IPS-15b (cell line): ENCODE measurements at regions not wholly inside any gene's neighbourhood (a gene's known extent, or its start where the extent isn't known, plus 50 kb on each side); places are given as distances from the start of the nearest gene placed in this dataset.

Source experiments
- H3K27me3 ChIP-seq: one replicate; pipeline ENCODE4 v1.6.1; 2013; ENCODE audit warnings: low read length; ENCODE audit not compliant: control insufficient read depth, insufficient read depth
- H3K36me3 ChIP-seq: one replicate; pipeline ENCODE4 v1.6.1; 2013; ENCODE audit warnings: low read length; ENCODE audit not compliant: control insufficient read depth, insufficient read depth
- H3K4me1 ChIP-seq: one replicate; pipeline ENCODE4 v1.6.1; 2013; ENCODE audit warnings: mild to moderate bottlenecking, low read length; ENCODE audit not compliant: control insufficient read depth, insufficient read depth
- H3K4me3 ChIP-seq: one replicate; pipeline ENCODE4 v1.5.1; 2013; ENCODE audit warnings: low read depth, low read length
- H3K9ac ChIP-seq: one replicate; pipeline ENCODE4 v1.6.1; 2013; ENCODE audit warnings: low read depth, mild to moderate bottlenecking, low read length
- H3K9me3 ChIP-seq: one replicate; pipeline ENCODE4 v1.6.1; 2013; ENCODE audit warnings: mild to moderate bottlenecking, low read length; ENCODE audit not compliant: control insufficient read depth, insufficient read depth

DNA sequence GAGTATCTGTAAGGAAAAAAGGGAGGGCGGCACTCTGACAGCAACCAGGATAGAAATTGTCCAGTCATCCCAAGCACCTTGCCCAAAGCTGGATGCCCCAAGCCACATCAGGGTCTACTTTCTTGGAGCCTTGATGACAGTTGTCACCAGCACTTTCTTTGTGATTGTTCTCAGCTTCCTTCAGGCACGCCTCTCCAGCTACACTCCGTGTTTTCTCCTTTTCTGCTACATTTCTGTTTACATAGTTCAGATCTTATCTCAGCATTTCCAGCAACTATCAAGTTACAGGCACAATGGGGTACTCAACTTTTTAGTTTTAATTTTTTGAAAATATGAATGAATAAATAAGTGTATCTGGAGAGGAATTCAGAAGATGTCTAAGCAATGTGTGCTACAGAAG, 115.3 kb upstream of the CELF4 start:
- no peaks in the 10 kb centered on the region for H3K9me3 ChIP-seq
- H3K27me3 ChIP-seq: no peaks in the 10 kb centered on the region
- H3K9ac ChIP-seq: no peak overlapping the region
- no peaks in the 10 kb centered on the region for H3K36me3 ChIP-seq
- H3K4me3 ChIP-seq: no peak overlapping the region
- peaks cover 3% of the 10 kb centered on the region for H3K4me1 ChIP-seq

DNA sequence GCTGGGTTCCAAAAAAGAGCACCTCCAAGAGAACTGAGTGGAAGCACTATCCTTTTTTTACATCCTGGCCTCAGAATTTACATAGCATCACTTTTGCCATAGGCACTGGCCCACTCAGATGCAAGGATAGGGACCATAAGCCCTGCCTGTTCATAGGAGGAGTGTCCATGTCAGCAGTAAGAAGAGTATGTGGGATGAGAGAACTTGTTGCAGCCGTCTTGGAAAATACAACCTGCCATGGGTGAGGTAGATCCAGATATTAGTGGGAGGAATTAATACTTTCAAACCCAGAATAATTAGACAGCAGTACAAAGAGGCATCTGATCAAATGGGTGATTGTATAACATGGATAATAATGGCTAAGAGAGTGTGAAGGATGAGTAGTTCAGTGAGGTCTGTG, 110.7 kb upstream of the CELF4 start:
- Histone ChIP-seq H3K4me1 (no peaks in the 10 kb centered on the region), H3K9ac (no peak overlapping the region), H3K9me3 (no peaks in the 10 kb centered on the region), H3K36me3 (no peaks in the 10 kb centered on the region), H3K27me3 (no peaks in the 10 kb centered on the region), H3K4me3 (no peak overlapping the region)

DNA sequence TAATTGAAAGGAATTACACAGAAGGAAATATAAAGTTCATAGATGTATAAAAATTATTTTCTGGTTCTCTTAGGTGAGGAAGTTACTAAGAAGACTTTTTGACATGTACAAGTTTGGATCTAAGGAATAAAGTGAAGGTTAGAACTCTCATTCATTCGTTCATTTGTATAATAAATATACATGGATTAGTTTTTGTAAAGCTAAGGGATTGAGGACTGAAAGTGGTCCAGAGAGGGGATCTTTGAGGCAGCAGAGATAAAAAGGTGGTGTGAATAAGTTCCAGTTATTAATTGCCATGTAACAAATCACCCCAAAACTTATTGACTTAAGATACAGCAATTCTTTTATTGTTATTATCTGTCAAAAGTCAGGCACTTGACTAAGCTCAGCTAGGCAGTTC, 110.1 kb upstream of the CELF4 start:
- Histone ChIP-seq H3K9ac (no peak overlapping the region), H3K4me1 (no peaks in the 10 kb centered on the region), H3K9me3 (no peaks in the 10 kb centered on the region), H3K4me3 (no peak overlapping the region), H3K36me3 (no peaks in the 10 kb centered on the region), H3K27me3 (no peaks in the 10 kb centered on the region)

DNA sequence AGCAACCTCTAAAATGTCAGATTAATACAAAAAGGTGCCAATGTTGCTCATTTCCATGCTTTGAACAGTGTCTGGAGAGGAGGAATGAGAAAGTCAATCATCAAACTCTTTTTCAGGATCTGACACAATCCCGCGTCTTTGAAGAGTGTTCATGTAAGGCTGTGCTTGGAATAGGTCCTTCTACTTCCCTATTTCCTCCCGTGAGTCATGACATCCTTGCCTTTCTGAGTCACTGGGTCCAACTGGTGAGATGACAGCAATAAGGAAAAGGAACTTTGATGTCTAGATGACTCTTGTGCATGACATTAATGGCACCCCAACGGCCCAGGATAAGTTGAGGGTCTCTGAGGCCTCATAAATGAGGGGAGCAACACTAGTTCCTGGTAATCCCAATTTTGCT, 109.0 kb upstream of the CELF4 start:
- Histone ChIP-seq H3K9ac (no peak overlapping the region), H3K4me1 (no peaks in the 10 kb centered on the region), H3K9me3 (no peaks in the 10 kb centered on the region), H3K36me3 (no peaks in the 10 kb centered on the region), H3K4me3 (no peak overlapping the region), H3K27me3 (no peaks in the 10 kb centered on the region)

DNA sequence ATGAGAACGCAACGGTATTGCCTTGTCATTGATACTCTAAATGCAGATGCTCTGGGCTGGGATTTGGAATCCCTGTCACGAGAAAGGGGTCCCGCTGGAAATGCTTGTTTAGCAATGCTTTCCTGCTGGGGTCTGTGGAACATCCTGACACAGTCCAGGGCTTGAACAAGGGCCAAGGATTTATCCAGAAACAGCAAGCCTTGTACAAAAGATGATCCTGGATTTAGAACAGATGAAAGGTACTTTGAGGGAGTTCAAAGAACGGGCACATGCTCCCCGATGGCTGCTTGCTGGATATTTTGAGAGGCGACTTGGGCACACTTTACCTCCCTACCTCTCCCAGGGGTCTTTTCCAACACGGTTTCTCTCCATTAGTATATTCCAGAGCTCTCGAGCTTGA, 108.1 kb upstream of the CELF4 start:
- Histone ChIP-seq H3K9ac (no peak overlapping the region), H3K9me3 (no peaks in the 10 kb centered on the region), H3K27me3 (no peaks in the 10 kb centered on the region)

DNA sequence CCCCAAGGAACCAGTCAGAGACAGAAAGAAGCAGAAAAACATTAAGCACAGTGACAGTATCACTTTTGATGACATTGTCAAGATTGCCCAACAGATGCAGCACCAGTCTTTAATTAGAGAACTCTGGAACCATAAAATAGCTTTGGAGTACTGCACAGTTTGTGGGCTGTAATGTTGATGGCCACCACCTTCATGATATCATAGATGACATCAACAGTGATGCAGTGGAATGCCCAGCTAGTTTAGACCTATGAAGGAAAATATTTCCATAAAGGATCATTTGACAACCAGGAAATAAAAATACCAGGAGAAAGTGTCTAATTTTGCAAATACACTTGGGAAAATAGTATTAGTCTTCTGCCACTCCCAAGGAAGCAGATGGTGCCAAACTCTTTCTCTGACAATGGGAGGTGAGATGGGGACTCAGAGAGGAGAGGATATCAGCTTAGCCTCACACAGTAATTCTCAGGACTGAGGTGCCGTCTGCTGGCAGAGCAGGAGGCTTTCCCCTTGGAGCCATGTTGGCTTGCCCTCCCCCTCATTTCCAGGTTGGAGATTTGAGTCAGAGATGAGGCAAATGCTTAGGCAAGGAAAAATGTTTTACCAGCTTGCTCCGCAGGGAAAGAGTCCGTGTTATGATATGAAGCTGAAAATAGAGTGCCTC, 107.5 kb upstream of the CELF4 start:
- no peaks in the 10 kb centered on the region for H3K9me3 ChIP-seq
- no peaks in the 10 kb centered on the region for H3K36me3 ChIP-seq
- H3K4me1 ChIP-seq: peaks cover 5% of the 10 kb centered on the region
- H3K4me3 ChIP-seq: no peak overlapping the region
- no peaks in the 10 kb centered on the region for H3K27me3 ChIP-seq
- H3K9ac ChIP-seq: no peak overlapping the region

More for the DNA sequence above, 108.1 kb upstream of the CELF4 start:
- H3K4me1 ChIP-seq: peaks cover under 1% of the 10 kb centered on the region
- H3K36me3 ChIP-seq: no peaks in the 10 kb centered on the region
- H3K4me3 ChIP-seq: no peak overlapping the region

DNA sequence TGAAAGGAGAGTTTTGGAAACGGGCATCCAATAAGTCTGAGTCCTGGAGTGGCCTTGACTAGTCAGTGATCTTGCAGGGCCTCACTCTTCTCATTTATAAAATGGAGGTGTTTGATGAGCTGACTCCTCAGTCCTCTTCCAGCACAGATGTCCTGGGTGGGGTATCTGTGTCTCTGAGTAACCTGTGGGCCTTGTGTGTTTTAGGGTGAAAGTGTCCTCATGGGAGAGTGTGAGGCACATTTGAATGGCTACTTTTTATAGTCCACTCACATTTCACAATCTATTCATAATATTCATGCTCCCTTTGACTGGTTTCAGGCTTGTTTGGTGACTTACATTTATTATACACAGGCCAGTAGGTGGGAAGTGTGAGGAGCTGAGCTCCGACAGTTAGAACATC, 106.4 kb upstream of the CELF4 start:
- H3K4me3 ChIP-seq: no peak overlapping the region
- no peaks in the 10 kb centered on the region for H3K9me3 ChIP-seq
- H3K9ac ChIP-seq: no peak overlapping the region
- peaks cover 5% of the 10 kb centered on the region for H3K4me1 ChIP-seq
- H3K27me3 ChIP-seq: no peaks in the 10 kb centered on the region
- H3K36me3 ChIP-seq: no peaks in the 10 kb centered on the region

DNA sequence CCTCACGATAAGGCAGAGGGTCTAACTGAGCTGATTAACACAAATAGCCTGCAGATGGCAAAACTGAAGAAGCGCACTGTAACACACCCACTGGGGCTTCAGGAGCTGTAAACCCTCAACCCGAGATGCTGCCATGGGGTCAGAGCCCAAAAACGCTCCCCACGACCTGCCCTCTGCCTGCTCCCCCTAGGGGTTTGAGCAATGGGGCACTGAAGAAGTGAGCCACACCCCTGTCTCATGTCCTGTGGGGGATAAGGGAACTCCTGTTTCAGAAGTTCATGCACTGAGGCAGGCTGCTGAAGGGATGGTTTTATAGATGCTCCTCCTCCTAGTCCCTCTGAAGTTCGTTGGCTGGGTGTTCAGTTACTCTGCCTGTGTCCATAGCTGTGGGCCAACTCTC, 105.9 kb upstream of the CELF4 start:
- Histone ChIP-seq H3K36me3 (no peaks in the 10 kb centered on the region), H3K27me3 (no peaks in the 10 kb centered on the region), H3K4me3 (no peak overlapping the region), H3K9ac (no peak overlapping the region), H3K4me1 (peaks cover 5% of the 10 kb centered on the region), H3K9me3 (no peaks in the 10 kb centered on the region)

DNA sequence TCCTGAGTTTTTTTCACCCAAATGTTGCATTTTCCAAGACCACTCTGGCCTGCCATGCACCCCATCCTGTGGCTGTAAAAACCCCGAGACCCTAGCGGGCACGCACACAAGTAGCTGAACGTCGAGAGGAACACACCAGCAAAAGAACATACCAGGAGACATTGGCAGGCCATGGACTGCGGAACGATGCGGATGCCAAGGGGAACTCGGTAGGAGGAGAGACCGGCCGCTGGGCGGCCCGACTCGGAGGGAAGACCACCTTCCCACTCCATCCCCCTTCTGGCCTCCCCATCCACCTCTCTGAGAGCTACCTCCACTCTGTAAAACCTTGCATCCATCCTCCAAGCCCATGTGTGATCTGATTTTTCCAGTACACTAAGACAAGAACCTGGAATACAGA, 105.5 kb upstream of the CELF4 start:
- H3K9me3 ChIP-seq: no peaks in the 10 kb centered on the region
- no peaks in the 10 kb centered on the region for H3K27me3 ChIP-seq
- no peak overlapping the region for H3K9ac ChIP-seq
- no peaks in the 10 kb centered on the region for H3K36me3 ChIP-seq
- H3K4me1 ChIP-seq: peaks cover 5% of the 10 kb centered on the region
- no peak overlapping the region for H3K4me3 ChIP-seq

DNA sequence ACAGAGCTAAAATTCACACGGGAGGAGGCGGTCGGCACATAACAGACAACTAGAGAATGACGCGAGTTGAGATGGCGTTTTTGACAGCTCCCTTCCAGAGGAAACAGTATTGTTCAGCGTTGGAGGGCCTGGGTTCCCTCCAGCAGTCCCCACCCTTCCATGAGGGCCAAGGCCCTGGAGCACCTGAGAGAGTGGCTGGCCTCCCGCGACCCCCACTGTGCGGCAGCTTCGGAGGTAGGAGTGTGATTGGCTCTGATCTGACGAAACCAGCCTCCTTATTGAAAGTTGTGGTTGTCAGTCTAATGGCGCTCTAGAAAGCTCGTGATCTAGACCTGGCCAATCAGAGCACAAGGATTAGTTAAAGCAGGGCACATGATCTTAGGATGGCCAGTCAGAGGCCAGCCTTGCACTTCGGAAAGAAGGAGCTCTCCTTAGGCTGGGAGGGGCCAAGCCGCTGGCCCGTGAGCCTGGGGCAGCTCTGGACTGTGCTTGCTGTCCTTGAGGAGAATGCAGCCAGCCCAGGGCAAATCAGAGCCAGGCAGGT, 104.5 kb upstream of the CELF4 start:
- Histone ChIP-seq H3K4me1 (peaks cover 5% of the 10 kb centered on the region), H3K27me3 (no peaks in the 10 kb centered on the region), H3K4me3 (no peak overlapping the region), H3K9me3 (no peaks in the 10 kb centered on the region), H3K36me3 (no peaks in the 10 kb centered on the region), H3K9ac (no peak overlapping the region)

DNA sequence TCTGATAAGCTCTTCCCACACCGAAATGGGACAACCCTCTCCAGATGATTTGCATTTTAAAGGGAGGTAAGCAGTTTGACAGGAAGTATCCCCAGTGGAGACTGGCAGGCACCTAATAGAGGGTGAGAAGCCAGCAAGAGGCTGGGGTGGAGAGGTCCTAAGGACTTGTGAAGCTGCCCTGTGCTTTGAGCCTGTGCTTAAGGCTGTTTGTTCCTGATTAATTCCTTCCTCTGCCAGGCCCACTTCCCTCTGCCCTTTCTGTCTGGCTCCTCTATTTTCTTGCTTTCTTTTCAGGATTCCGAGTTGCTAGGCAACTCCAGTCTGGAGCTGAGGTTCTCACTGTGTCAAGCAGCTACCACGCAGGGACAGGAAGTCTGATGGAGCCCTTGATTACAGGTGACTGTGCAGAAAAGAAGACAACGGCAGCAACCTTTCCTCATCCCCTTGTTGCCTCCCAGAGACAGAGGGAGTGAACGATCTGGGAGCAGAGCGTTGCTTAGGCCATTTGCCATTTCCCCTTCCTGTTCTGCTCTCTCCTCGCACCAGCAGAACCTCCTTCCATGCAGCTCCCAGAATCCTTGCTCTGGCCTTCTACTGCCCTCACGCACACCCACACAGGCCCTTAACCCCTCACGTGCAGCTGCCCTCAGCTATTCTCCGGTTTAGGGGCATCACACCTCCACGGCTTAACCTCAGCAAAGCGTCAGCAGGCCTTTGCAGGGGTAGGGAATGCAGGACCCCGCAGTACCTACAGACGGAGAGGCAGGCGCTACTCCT, 103.6 kb upstream of the CELF4 start:
- Histone ChIP-seq H3K4me1 (peaks cover 5% of the 10 kb centered on the region), H3K4me3 (no peak overlapping the region), H3K27me3 (no peaks in the 10 kb centered on the region), H3K36me3 (no peaks in the 10 kb centered on the region), H3K9me3 (no peaks in the 10 kb centered on the region), H3K9ac (no peak overlapping the region)

DNA sequence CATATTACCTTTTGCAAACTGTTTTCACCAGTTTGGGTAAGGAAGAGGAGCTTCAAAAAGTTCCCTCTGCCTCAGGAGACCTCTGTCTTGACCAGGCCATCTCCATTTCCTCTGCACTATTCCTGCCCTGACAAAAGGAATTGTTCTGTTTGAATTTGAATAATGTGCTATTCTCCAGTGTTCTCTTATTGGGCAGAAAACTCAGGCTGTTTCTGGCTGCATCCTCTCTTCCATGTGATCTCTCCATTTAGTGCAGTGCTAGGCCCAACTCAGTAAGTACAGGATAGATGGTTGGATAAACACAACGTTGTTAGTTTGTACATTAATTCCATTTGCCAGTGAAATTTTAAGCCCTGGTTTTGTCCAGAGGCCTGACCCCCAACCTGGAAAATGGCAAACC, 102.2 kb upstream of the CELF4 start:
- Histone ChIP-seq H3K9me3 (no peaks in the 10 kb centered on the region), H3K9ac (no peak overlapping the region), H3K4me3 (no peak overlapping the region), H3K36me3 (no peaks in the 10 kb centered on the region), H3K4me1 (peaks cover 5% of the 10 kb centered on the region), H3K27me3 (no peaks in the 10 kb centered on the region)
